H1 (cell line): ENCODE measurements at regions not wholly inside any gene's neighbourhood (a gene's known extent, or its start where the extent isn't known, plus 50 kb on each side); places are given as distances from the start of the nearest gene placed in this dataset.

Experiments used
- CTCF ChIA-PET: fragments of 300-600 bp; sonication (Branson Sonifier 250); formaldehyde crosslinking; loops from one replicate; lab custom pipeline; 2021; ENCODE audit not compliant: partially characterized antibody; lab: Charles Lee
- POLR2A ChIA-PET: fragments of 300-600 bp; sonication (Branson Sonifier 250); formaldehyde crosslinking; loops from one replicate; lab custom pipeline; 2021; ENCODE audit warnings: inconsistent platforms; ENCODE audit not compliant: partially characterized antibody; lab: Charles Lee
- DNase-seq, 2 experiments: peaks; one replicate each; pipeline versions ENCODE4 v3.0.0 to v3.0.0-alpha.2; 2010 to 2022; ENCODE audit warnings: low spot score in 2 of 2, low read depth in 1 of 2, mixed read lengths in 1 of 2
- FAIRE-seq: peaks from 2 replicates; lab custom pipeline; 2011; peaks lifted over from hg19 to GRCh38; lab: Jason Lieb, UNC
- H2AFZ ChIP-seq: 2 replicates; pipeline ENCODE4 v1.8.1; 2012; ENCODE audit warnings: low read length, inconsistent platforms
- H2AK5ac ChIP-seq: 2 replicates; pipeline ENCODE4 v1.6.1; 2013; ENCODE audit warnings: low read depth, low read length
- H2BK120ac ChIP-seq: replicated peaks from 2 replicates; pipeline ENCODE3; 2013; ENCODE audit warnings: low read depth, low read length, inconsistent platforms
- H2BK12ac ChIP-seq: 2 replicates; pipeline ENCODE4 v1.6.1; 2013; ENCODE audit warnings: low read depth, low read length
- H2BK15ac ChIP-seq: 2 replicates; pipeline ENCODE4 v1.6.1; 2013; ENCODE audit warnings: low read length
- H2BK20ac ChIP-seq: 2 replicates; pipeline ENCODE4 v1.6.1; 2013; ENCODE audit warnings: low read length
- H2BK5ac ChIP-seq: 2 replicates; pipeline ENCODE4 v1.6.1; 2013; ENCODE audit warnings: low read depth, low read length
- H3K14ac ChIP-seq: 2 replicates; pipeline ENCODE4 v1.6.1; 2013; ENCODE audit warnings: inconsistent platforms; ENCODE audit not compliant: insufficient read length
- H3K18ac ChIP-seq: 2 replicates; pipeline ENCODE4 v1.6.1; 2013; ENCODE audit warnings: low read length; ENCODE audit errors: extremely low read depth
- H3K23ac ChIP-seq: 2 replicates; pipeline ENCODE4 v1.6.1; 2013; ENCODE audit warnings: inconsistent platforms; ENCODE audit not compliant: insufficient read length
- H3K23me2 ChIP-seq: 2 replicates; pipeline ENCODE4 v1.6.1; 2013; ENCODE audit warnings: low read depth, low read length
- H3K27ac ChIP-seq: 2 replicates; pipeline ENCODE4 v1.6.1; 2011; ENCODE audit warnings: low read depth, low read length, inconsistent platforms
- H3K27me3 ChIP-seq, 4 experiments: replicated peaks in 1 of 4; 1 replicate in 1 of 4; 2 replicates in 3 of 4; pipeline versions ENCODE4 v1.6.1 to v1.8.1; 2011 to 2013; ENCODE audit warnings: low read length in 3 of 4, mild to moderate bottlenecking in 3 of 4, inconsistent platforms in 2 of 4, mixed read lengths in 2 of 4, moderate library complexity in 1 of 4; ENCODE audit not compliant: control insufficient read depth in 3 of 4, insufficient read depth in 3 of 4; ENCODE audit errors: extremely low read depth in 1 of 4
- H3K36me3 ChIP-seq, 4 experiments: 2 replicates each; pipeline versions ENCODE4 v1.6.1 to v1.8.1; 2011 to 2013; ENCODE audit warnings: mild to moderate bottlenecking in 4 of 4, low read length in 3 of 4, moderate library complexity in 2 of 4, control low read depth in 1 of 4, inconsistent platforms in 1 of 4; ENCODE audit not compliant: insufficient read depth in 4 of 4, control insufficient read depth in 2 of 4
- H3K4ac ChIP-seq: replicated peaks from 2 replicates; pipeline ENCODE3; 2013; ENCODE audit warnings: low read length, low read depth, mixed read lengths, inconsistent platforms; ENCODE audit not compliant: insufficient read length
- H3K4me1 ChIP-seq, 4 experiments: replicated peaks in 1 of 4; 1 replicate in 1 of 4; 2 replicates in 3 of 4; pipeline versions ENCODE4 v1.6.1 to v1.8.1; 2011 to 2013; ENCODE audit warnings: low read length in 3 of 4, inconsistent platforms in 2 of 4, mixed read lengths in 1 of 4; ENCODE audit not compliant: insufficient read depth in 4 of 4, control insufficient read depth in 3 of 4
- H3K4me2 ChIP-seq, 2 experiments: 2 replicates each; pipeline versions ENCODE4 v1.6.1 to v1.8.1; 2011 to 2013; ENCODE audit warnings: low read depth in 2 of 2, low read length in 2 of 2, control low read depth in 1 of 2, inconsistent platforms in 1 of 2, mild to moderate bottlenecking in 1 of 2; ENCODE audit not compliant: insufficient read depth in 1 of 2
- H3K4me3 ChIP-seq, 4 experiments: fragments of 200-600, 300-600 bp in 1 of 4; sonication (generic), shearing (Covaris generic), sonication (Bioruptor Twin) in 1 of 4; 2 replicates each; pipeline versions ENCODE4 v1.5.1 to v1.8.1; 2011 to 2016; ENCODE audit warnings: low read length in 4 of 4, low read depth in 3 of 4, control low read depth in 2 of 4, inconsistent platforms in 2 of 4, mild to moderate bottlenecking in 2 of 4, mixed read lengths in 1 of 4, moderate library complexity in 1 of 4; ENCODE audit not compliant: insufficient read depth in 2 of 4; ENCODE audit errors: extremely low read depth in 1 of 4
- H3K56ac ChIP-seq: replicated peaks from 2 replicates; pipeline ENCODE3; 2013; ENCODE audit warnings: low read depth, mild to moderate bottlenecking, mixed read lengths, low read length, inconsistent platforms; ENCODE audit not compliant: insufficient read length
- H3K79me1 ChIP-seq: 2 replicates; pipeline ENCODE4 v1.6.1; 2013; ENCODE audit warnings: low read depth, low read length, control low read depth
- H3K79me2 ChIP-seq, 2 experiments: 2 replicates each; pipeline versions ENCODE4 v1.6.1 to v1.8.1; 2012 to 2013; ENCODE audit warnings: low read length in 2 of 2, mild to moderate bottlenecking in 2 of 2, inconsistent platforms in 1 of 2; ENCODE audit not compliant: insufficient read depth in 2 of 2, control insufficient read depth in 1 of 2
- H3K9ac ChIP-seq, 4 experiments: replicated peaks in 1 of 4; 1 replicate in 1 of 4; 2 replicates in 3 of 4; pipeline versions ENCODE4 v1.6.1 to v1.8.1; 2011 to 2013; ENCODE audit warnings: low read depth in 3 of 4, low read length in 3 of 4, control low read depth in 2 of 4, mild to moderate bottlenecking in 2 of 4, moderate library complexity in 2 of 4, inconsistent platforms in 1 of 4; ENCODE audit errors: extremely low read depth in 1 of 4
- H3K9me3 ChIP-seq, 2 experiments: 2 replicates each; pipeline versions ENCODE4 v1.6.1 to v1.8.1; 2012 to 2013; ENCODE audit warnings: mild to moderate bottlenecking in 2 of 2, moderate library complexity in 2 of 2, control low read depth in 1 of 2, inconsistent platforms in 1 of 2, low read depth in 1 of 2, low read length in 1 of 2, mixed read lengths in 1 of 2; ENCODE audit not compliant: insufficient read depth in 2 of 2
- H4K20me1 ChIP-seq, 2 experiments: replicated peaks in 1 of 2; 2 replicates each; pipeline versions ENCODE3 to v1.8.1; 2011 to 2013; ENCODE audit warnings: inconsistent platforms in 2 of 2, low read length in 2 of 2, mild to moderate bottlenecking in 1 of 2; ENCODE audit not compliant: insufficient read depth in 2 of 2, control insufficient read depth in 1 of 2
- H4K5ac ChIP-seq: 2 replicates; pipeline ENCODE4 v1.6.1; 2013; ENCODE audit warnings: low read length, low read depth, mixed read lengths, inconsistent platforms; ENCODE audit not compliant: insufficient read length
- H4K8ac ChIP-seq: 2 replicates; pipeline ENCODE4 v1.8.0; 2013; ENCODE audit warnings: mild to moderate bottlenecking, moderate library complexity, low read length, inconsistent platforms; ENCODE audit not compliant: insufficient read depth; ENCODE audit errors: extremely low read depth
- H4K91ac ChIP-seq: replicated peaks from 2 replicates; pipeline ENCODE3; 2013; ENCODE audit warnings: low read length, mixed read lengths, inconsistent platforms; ENCODE audit not compliant: insufficient read length
- BACH1 ChIP-seq: IDR thresholded peaks from 2 replicates; pipeline ENCODE4 v1.6.1; 2012; ENCODE audit warnings: low read length, improper control_type of control experiment
- CBX5 ChIP-seq: fragments of 300-800, 300-1000 bp; sonication (generic); IDR thresholded peaks from 2 replicates; pipeline ENCODE4 v1.7.1; 2016; ENCODE audit warnings: antibody characterized with exemption, low read length, low read depth
- EZH2 ChIP-seq: fragments of 200-600 bp; sonication (generic); IDR thresholded peaks from 2 replicates; pipeline ENCODE4 v1.7.1; 2012; ENCODE audit warnings: low read depth, mild to moderate bottlenecking, moderate library complexity, low read length, inconsistent platforms; ENCODE audit not compliant: severe bottlenecking
- PHF8 ChIP-seq: fragments of 200-600 bp; sonication (generic); conservative IDR thresholded peaks from 2 replicates; pipeline ENCODE4 v1.7.1; 2012; ENCODE audit warnings: low read depth, mild to moderate bottlenecking, inconsistent platforms, low read length, moderate library complexity
- POLR2A ChIP-seq, 2 experiments: IDR thresholded peaks; 1 replicate in 1 of 2; 2 replicates in 1 of 2; pipeline ENCODE4 v1.6.1; 2011; ENCODE audit warnings: low read depth in 2 of 2, low read length in 2 of 2, mild to moderate bottlenecking in 2 of 2; ENCODE audit errors: control extremely low read depth in 1 of 2
- POLR2AphosphoS5 ChIP-seq: IDR thresholded peaks from 2 replicates; pipeline ENCODE4 v1.6.1; 2011; ENCODE audit warnings: low read depth, low read length
- RBBP5 ChIP-seq: IDR thresholded peaks from 2 replicates; pipeline ENCODE4 v1.7.1; 2012; ENCODE audit warnings: low read depth, mild to moderate bottlenecking, inconsistent platforms, low read length, moderate library complexity, borderline replicate concordance
- TCF12 ChIP-seq: IDR thresholded peaks from 2 replicates; pipeline ENCODE4 v1.6.1; 2011; ENCODE audit warnings: low read depth, mild to moderate bottlenecking, low read length
- WGBS, 2 experiments: shearing (Covaris generic) in 1 of 2; methylation state at CpG; one replicate each; pipeline versions ENCODE4 v1.1.6 to v1.1.7; 2013 to 2015; ENCODE audit warnings: low lambda C conversion rate in 2 of 2, mixed read lengths in 2 of 2, inconsistent platforms in 1 of 2, low coverage in 1 of 2, missing lambda C conversion rate in 1 of 2; ENCODE audit not compliant: insufficient replicate concordance in 2 of 2, insufficient coverage in 1 of 2, insufficient read length in 1 of 2; ENCODE audit errors: extremely low coverage in 1 of 2, missing lambda C conversion rate in 1 of 2; 5-methylcytosine and 5-hydroxymethylcytosine counted together

DNA sequence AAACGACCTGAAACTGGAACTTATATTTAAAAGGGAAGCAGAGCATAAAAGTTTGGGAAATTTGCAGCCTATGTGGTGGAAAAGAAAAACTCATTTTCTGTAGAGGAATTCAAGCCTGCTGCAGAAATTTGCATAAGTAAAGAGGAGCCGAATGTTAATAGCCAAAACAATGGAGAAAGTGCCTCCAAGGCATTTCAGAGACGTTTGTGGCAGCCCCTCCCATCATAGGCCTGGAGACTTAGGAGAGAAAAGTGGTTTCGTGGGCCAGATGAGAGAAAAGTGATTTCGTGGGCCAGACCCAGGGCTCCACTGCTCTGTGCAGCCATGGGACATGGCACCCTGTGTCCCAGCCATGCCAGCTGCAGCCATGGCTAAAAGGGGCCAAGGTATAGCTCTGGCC, 361.9 kb downstream of the PCDH19 start:
- Histone ChIP-seq H2BK20ac (no peak overlapping the region; the same call in 1 of the 2 replicates), H2BK15ac (no peak overlapping the region), H3K4me1 (peaks cover 0 to 2% (median 0%) of the 10 kb centered on the region in 4 experiments; a peak in 1 of 7 replicates), H2BK5ac (no peak overlapping the region), H3K9me3 (peaks cover 0 to 9% of the 10 kb centered on the region in 2 experiments; a peak in 1 of 4 replicates), H4K5ac (no peak overlapping the region), H3K27me3 (no peaks in the 10 kb centered on the region), H4K91ac (no peak overlapping the region), H3K4me2 (no peak overlapping the region), H3K23me2 (no peaks in the 10 kb centered on the region), H3K56ac (no peak overlapping the region), H3K79me2 (no peaks in the 10 kb centered on the region), H4K20me1 (no peaks in the 10 kb centered on the region), H2AK5ac (no peak overlapping the region), H3K27ac (no peak overlapping the region), H3K4me3 (no peak overlapping the region), H3K14ac (no peak overlapping the region), H3K36me3 (no peaks in the 10 kb centered on the region), H3K18ac (no peak overlapping the region), H3K9ac (no peak overlapping the region), H4K8ac (no peak overlapping the region), H3K4ac (no peak overlapping the region), H2AFZ (no peak overlapping the region), H2BK120ac (no peak overlapping the region), H3K79me1 (no peaks in the 10 kb centered on the region), H2BK12ac (peak overlapping the region; percentile 43; the same call in 1 of the 2 replicates), H3K23ac (no peak overlapping the region)
- FAIRE-seq = peak; percentile 74
- POLR2A ChIA-PET = no interaction called here
- CTCF ChIA-PET = interaction anchor here (0.8 kb wide), 1 partner anchor 54 kb away, joined by 3 read pairs; no protein-coding TSS in a partner anchor
- DNase-seq = no peak
- WGBS, 2 experiments = 58% methylated on average over 5 of the region's 5 CpGs; no CpG with 5 or more reads in 1 of the 2 experiments
- TF ChIP-seq TCF12 (no peak), POLR2A (IDR thresholded peaks at IDR 0.05; ENCODE audit: control extremely low read depth in 1 of 2, low read depth in 2 of 2, low read length in 2 of 2) (no peak), POLR2AphosphoS5 (no peak), BACH1 (no peak), CBX5 (no peak), EZH2 (no peak), RBBP5 (no peak), PHF8 (no peak)
